ENCODE measurements at regions not wholly inside any gene's neighbourhood (a gene's known extent, or its start where the extent isn't known, plus 50 kb on each side); places are given as distances from the start of the nearest gene placed in this dataset.

DNA sequence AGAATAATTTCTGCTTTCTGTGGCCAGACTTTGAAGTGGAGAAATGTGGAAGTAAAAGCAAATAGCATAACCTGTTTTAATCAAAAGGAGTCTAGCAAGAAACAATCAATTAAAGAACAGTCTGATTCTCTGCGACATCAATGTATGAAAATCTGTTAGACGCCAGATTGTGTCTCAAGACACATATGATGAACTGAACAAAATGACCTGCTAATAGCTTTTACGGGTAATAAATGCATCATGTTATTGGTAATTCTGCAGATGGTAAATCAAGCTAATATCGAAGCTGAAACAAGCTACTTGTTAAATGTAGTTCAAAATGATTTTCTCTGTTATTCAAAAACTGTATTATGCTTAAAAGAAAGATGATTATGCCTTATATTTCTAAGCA is 208.5 kb upstream of the FIGN start:
- TF ChIP-seq, protein P1, sequence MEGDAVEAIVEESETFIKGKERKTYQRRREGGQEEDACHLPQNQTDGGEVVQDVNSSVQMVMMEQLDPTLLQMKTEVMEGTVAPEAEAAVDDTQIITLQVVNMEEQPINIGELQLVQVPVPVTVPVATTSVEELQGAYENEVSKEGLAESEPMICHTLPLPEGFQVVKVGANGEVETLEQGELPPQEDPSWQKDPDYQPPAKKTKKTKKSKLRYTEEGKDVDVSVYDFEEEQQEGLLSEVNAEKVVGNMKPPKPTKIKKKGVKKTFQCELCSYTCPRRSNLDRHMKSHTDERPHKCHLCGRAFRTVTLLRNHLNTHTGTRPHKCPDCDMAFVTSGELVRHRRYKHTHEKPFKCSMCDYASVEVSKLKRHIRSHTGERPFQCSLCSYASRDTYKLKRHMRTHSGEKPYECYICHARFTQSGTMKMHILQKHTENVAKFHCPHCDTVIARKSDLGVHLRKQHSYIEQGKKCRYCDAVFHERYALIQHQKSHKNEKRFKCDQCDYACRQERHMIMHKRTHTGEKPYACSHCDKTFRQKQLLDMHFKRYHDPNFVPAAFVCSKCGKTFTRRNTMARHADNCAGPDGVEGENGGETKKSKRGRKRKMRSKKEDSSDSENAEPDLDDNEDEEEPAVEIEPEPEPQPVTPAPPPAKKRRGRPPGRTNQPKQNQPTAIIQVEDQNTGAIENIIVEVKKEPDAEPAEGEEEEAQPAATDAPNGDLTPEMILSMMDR (IDR thresholded peaks at IDR 0.05): no peak
- TF ChIP-seq POLR2A (IDR thresholded peaks at IDR 0.05): no peak

All from Peyer's patch (tissue), 4 donors.